ENCODE measurements at regions not wholly inside any gene's neighbourhood (a gene's known extent, or its start where the extent isn't known, plus 50 kb on each side); places are given as distances from the start of the nearest gene placed in this dataset.
"Not testable (repeated sequence)": the region's sequence is repeated elsewhere in the genome, so short reads cannot be mapped to it uniquely, and the experiment has no call there.

GRCh38 chr2:181790716-181791649, 100.5 kb upstream of the ITPRID2 start:
- DNase-seq (ENCODE audit: low spot score) = no peak

- no peak for DNase-seq (ENCODE audit: low spot score)
These were observed 98.6 kb upstream of the ITPRID2 start for GRCh38 chr2:181792906-181793305.

GRCh38 chr2:181798022-181798421, 93.5 kb upstream of the ITPRID2 start:
- no peak for DNase-seq (ENCODE audit: low spot score)

GRCh38 chr2:181802300-181802699, 89.2 kb upstream of the ITPRID2 start:
- not testable (repeated sequence) for DNase-seq (ENCODE audit: low spot score)

GRCh38 chr2:181803903-181804799, 87.4 kb upstream of the ITPRID2 start:
- DNase-seq (ENCODE audit: low spot score) = not testable (repeated sequence)

- DNase-seq (ENCODE audit: low spot score) = no peak
These were observed 86.1 kb upstream of the ITPRID2 start for GRCh38 chr2:181805228-181806038.

- DNase-seq (ENCODE audit: low spot score) = peak; percentile 2
These were observed 85.5 kb upstream of the ITPRID2 start for GRCh38 chr2:181806039-181806392.

- no peak for DNase-seq (ENCODE audit: low spot score)
These were observed 84.0 kb upstream of the ITPRID2 start for GRCh38 chr2:181807526-181807925.

GRCh38 chr2:181810823-181811695, 80.5 kb upstream of the ITPRID2 start:
- peak; percentile 42 for DNase-seq (ENCODE audit: low spot score)

GRCh38 chr2:181812106-181812743, 79.3 kb upstream of the ITPRID2 start:
- DNase-seq (ENCODE audit: low spot score) = no peak

- DNase-seq (ENCODE audit: low spot score) = no peak
These were observed 77.5 kb upstream of the ITPRID2 start for GRCh38 chr2:181814057-181814491.

- no peak for DNase-seq (ENCODE audit: low spot score)
These were observed 74.0 kb upstream of the ITPRID2 start for GRCh38 chr2:181817509-181817908.

- no peak for DNase-seq (ENCODE audit: low spot score)
These were observed 73.4 kb upstream of the ITPRID2 start for GRCh38 chr2:181818058-181818680.

GRCh38 chr2:181818840-181819239, 72.7 kb upstream of the ITPRID2 start:
- DNase-seq (ENCODE audit: low spot score) = no peak

GRCh38 chr2:181821049-181821448, 70.5 kb upstream of the ITPRID2 start:
- DNase-seq (ENCODE audit: low spot score) = no peak

GRCh38 chr2:181822097-181822496, 69.4 kb upstream of the ITPRID2 start:
- no peak for DNase-seq (ENCODE audit: low spot score)

- no peak for DNase-seq (ENCODE audit: low spot score)
These were observed 68.1 kb upstream of the ITPRID2 start for GRCh38 chr2:181823405-181823804.

- DNase-seq (ENCODE audit: low spot score) = no peak
These were observed 63.3 kb upstream of the ITPRID2 start for GRCh38 chr2:181828122-181828705.

- DNase-seq (ENCODE audit: low spot score) = no peak
These were observed 62.3 kb upstream of the ITPRID2 start for GRCh38 chr2:181829230-181829629.

GRCh38 chr2:181832015-181832414, 59.5 kb upstream of the ITPRID2 start:
- no peak for DNase-seq (ENCODE audit: low spot score)
